CD4-positive, alpha-beta T cell treated with Interleukin-15 for 4 hours (primary cell): ENCODE measurements at regions not wholly inside any gene's neighbourhood (a gene's known extent, or its start where the extent isn't known, plus 50 kb on each side); places are given as distances from the start of the nearest gene placed in this dataset.
A peak's percentile ranks its signal among the peaks of the same experiment; 100 is the strongest.

Source experiments
- DNase-seq: peaks from one replicate; pipeline ENCODE4 v3.0.0-alpha.2; 2020; ENCODE audit warnings: low spot score

- DNase-seq = no peak
These were observed 374.6 kb upstream of the ARGLU1 start for GRCh38 chr13:106942563-106942962.

- no peak for DNase-seq
These were observed 373.8 kb upstream of the ARGLU1 start for GRCh38 chr13:106941779-106942178.

GRCh38 chr13:106927421-106927820 is 359.5 kb upstream of the ARGLU1 start:
- no peak for DNase-seq

- DNase-seq = no peak
These were observed 354.4 kb upstream of the ARGLU1 start for GRCh38 chr13:106922384-106922783.

- no peak for DNase-seq
These were observed 351.7 kb upstream of the ARGLU1 start for GRCh38 chr13:106919638-106920037.

- no peak for DNase-seq
These were observed 351.2 kb upstream of the ARGLU1 start for GRCh38 chr13:106919133-106919532.

GRCh38 chr13:106918557-106918860 is 350.6 kb upstream of the ARGLU1 start:
- DNase-seq = no peak

GRCh38 chr13:106917673-106918556 is 350.0 kb upstream of the ARGLU1 start:
- DNase-seq = peak; percentile 62

- DNase-seq = no peak
These were observed 349.2 kb upstream of the ARGLU1 start for GRCh38 chr13:106917024-106917571.

- no peak for DNase-seq
These were observed 348.5 kb upstream of the ARGLU1 start for GRCh38 chr13:106916329-106916976.

GRCh38 chr13:106915146-106915545 is 347.2 kb upstream of the ARGLU1 start:
- no peak for DNase-seq

- no peak for DNase-seq
These were observed 343.7 kb upstream of the ARGLU1 start for GRCh38 chr13:106911627-106912026.

- DNase-seq = no peak
These were observed 343.1 kb upstream of the ARGLU1 start for GRCh38 chr13:106911020-106911419.

GRCh38 chr13:106906426-106906996 is 338.6 kb upstream of the ARGLU1 start:
- no peak for DNase-seq

GRCh38 chr13:106905380-106906162 is 337.6 kb upstream of the ARGLU1 start:
- DNase-seq = no peak

GRCh38 chr13:106899442-106899841 is 331.5 kb upstream of the ARGLU1 start:
- DNase-seq = no peak

- no peak for DNase-seq
These were observed 330.3 kb upstream of the ARGLU1 start for GRCh38 chr13:106898231-106898630.

GRCh38 chr13:106888148-106888547 is 320.2 kb upstream of the ARGLU1 start:
- DNase-seq = no peak

GRCh38 chr13:106887686-106888085 is 319.7 kb upstream of the ARGLU1 start:
- DNase-seq = no peak

- no peak for DNase-seq
These were observed 316.0 kb upstream of the ARGLU1 start for GRCh38 chr13:106883976-106884375.

- DNase-seq = no peak
These were observed 314.3 kb upstream of the ARGLU1 start for GRCh38 chr13:106882246-106882645.

- no peak for DNase-seq
These were observed 311.9 kb upstream of the ARGLU1 start for GRCh38 chr13:106879806-106880205.
